ENCODE measurements at regions not wholly inside any gene's neighbourhood (a gene's known extent, or its start where the extent isn't known, plus 50 kb on each side); places are given as distances from the start of the nearest gene placed in this dataset.

DNA sequence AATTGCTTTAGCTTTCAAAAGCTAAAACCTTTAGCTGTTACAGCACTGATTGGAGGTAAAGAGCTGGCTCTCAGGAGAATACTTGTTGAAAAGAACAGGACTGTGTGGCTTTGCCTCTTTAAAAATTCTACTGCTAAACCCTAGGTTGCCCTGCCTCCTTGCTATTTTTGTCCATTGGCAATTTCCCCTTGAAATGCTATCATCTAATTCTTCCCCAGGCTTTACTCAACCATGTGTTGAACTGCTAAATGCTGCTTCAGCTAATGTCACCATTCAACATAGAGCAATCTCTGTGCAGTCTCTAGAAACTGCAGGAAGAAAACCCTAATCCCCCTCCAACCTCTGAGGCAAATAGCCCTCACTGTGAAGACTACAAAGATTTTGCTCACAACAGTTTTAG, 203.7 kb upstream of the ARX start:
- DNase-seq: peak; percentile 0

DNA sequence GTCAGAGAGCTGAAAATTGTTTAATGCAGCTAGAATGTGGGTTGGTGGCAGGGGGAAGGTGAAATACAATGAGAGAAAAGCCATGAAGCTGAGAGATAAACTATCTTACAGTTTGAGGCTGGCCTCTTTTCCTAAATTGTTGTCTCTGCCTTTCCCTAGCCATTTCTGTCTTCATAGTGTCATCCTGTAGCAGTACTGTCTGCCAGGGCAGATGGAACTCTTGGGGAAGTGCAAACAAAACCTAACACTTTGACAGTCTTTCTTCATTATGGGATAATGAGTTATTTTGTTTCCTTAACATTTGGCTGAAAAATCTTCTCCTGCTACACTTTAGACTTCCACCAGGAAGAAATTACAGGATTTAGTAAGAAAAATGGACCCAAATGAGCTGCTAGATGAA, 197.8 kb upstream of the ARX start:
- no peak for DNase-seq

DNA sequence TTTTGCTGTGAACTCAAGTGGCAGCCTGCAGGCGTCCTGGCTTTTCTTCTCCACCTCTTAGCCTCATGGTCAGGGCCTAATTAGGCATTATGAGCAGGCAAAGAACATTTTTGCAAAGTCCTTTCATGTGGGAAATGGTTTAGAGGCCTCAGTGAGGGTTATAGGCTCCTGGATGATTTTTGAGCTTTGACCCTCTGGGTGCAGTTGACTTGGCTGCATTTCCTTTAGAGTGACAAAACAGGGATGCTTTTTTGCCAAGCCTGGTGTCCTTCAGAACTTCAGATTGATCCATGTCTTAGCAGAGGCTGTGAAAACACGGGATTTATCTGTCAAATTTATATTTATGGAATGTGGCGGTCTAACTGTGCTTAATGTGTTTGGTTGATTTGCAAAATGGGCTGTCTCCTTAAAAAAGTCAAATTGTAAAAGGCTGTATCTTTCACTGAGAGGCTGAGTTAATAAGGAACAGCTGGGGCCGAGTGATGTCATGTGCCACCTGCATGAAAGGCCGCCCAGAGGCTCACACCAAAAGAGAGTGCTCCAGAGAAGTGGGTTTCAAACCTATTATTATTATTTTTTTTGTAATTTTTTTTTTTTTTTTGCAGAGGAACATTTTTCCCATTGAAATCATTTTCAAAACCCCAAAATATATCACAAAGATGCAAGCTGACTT, 192.2 kb upstream of the ARX start:
- no peak for DNase-seq

DNA sequence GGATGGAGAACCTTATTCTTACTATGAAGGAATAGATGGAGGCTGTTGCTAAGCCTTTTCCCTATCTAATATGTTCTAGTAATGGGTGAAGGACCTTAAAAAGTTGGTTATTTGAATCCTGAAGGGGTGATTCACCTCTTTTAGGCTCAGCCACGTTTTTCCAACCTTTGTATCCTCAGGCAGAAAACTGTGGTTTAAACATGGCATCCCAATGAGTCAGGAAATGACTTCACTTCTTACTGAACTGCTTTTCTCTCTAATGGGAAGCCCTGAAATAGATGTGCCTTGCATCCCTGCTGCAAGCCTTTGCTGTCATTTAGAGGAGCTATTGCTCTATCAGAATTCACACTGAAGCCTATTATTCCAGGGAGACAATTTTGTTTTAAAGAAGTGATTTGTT, 191.0 kb upstream of the ARX start:
- no peak for DNase-seq

DNA sequence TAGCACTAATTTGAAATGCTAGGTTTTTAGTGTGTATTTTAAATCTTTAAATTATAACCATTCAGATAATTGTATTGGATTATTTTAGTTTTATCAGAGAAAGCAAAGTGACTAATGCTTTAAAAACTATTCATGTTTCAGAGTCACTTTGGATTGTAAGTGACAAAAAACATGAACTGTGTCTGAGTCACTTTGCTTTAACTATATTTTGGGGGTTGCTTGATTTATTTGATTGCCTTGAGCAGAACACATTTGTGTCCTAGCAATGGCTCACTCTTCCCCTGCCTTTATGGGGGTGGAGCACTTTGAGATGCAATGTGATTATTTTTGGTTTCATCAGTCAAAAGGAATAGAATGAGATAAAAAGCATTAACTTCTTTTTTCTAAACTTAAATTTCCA, 188.4 kb upstream of the ARX start:
- DNase-seq: no peak

DNA sequence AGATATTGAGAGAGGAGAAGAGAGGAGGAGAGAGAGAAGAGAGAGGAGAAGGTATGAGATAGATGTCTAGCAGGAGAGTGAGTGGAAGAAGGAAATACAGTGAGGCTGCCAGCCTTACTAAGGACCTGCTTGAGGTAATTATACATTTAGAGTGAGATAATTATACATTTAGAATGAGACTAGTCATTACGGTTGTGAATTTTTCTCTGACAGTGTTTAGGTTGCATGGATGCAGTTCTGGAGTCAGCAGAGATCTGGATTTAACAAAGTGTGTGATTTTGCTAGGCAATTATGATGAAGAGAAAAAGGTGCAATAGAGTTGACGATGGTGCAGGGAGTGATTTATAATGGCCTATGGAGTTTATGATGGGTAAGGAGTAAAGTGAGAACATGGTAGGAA, 187.1 kb upstream of the ARX start:
- no peak for DNase-seq

DNA sequence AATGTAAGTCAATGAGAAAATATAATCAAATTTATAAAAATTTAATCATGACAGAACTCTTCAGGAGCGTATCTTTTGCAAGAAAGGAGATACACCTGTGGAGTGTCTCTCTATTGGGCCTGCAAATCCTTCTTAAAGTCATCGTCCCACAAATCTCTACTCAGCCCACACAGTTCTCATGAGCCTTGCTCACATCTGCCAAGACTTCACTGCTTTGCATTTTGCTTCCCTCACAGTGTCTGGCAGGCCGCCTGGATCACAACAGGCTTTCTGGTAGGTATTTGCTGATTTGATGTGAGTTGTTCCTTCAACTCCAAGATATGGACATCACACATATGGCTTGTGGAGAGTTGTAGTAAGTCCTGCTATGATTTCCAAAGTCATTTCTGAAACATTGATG, 183.1 kb upstream of the ARX start:
- DNase-seq: no peak

DNA sequence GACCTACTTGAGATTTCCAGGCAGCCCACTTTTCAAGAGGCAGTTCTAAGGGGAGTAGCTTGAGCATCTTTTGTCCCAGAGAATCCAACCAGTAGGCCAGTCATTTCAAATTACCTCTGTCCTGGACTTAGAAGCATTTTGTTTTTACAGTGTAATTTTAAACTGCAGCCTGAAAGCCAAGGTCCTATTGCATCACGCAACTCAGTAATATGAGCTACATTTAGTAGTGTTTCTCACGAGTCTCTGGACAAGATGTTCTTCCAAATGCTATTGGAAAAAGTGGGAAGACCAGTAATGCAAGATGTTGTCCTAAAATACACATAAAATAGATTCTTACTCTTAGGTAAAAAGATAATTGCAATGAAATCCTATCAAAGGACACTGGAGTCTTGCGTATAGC, 182.5 kb upstream of the ARX start:
- no peak for DNase-seq

DNA sequence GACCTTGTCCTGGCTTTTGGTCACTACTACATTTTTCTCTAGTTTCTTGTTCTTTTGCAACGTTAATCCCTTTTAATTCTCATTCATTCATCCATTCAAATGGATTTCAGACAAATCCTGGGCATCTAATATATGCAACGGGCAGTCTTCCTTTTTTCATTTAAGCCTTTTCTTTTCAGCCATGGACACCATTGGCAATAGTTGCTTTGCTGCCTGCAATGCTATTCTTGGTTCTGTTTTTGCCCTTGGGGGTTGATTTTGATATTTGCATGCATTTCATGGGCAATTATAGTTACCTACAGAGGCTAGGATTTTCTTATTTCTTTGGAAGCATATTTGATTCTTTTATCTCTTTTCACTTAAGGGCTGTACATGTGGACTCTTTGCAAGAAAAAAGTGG, 180.5 kb upstream of the ARX start:
- no peak for DNase-seq

DNA sequence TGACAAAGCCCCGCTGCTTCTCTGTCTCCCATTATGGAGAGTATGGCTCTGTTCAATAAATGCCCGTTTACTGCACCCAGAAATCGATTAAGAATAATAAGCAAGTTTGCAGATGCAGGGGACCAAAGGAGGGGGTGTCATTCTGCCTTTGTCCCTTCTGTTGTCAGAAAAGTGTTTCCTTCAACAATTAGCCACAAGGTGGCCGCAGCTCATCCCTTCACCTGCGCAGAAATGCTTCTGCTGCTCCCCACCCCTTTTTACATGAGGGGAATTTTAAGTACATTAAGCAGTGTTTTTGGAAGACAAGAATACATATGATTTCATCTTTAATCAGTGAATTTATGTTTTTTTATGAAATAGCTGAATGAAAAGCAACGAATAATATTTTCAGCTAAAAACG, 175.6 kb upstream of the ARX start:
- DNase-seq: no peak

DNA sequence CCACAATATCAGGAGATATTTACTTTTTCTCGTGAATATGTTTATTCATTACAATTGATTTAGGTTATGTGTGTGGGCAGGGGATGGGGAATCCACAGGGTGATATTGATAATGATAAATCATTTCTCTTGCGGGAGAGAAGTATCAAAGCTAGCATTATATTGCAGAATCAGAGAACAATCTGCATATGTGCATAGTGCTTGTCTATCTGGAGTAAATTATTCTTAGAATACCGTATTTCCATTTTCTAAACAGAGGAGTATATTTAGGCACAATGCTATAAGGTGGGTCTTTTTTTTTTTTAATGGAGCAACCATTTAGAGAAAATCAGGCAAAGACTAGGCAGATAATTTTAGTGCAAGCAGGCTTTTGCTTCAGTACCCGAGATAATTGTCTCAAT, 166.0 kb upstream of the ARX start:
- DNase-seq: no peak

DNA sequence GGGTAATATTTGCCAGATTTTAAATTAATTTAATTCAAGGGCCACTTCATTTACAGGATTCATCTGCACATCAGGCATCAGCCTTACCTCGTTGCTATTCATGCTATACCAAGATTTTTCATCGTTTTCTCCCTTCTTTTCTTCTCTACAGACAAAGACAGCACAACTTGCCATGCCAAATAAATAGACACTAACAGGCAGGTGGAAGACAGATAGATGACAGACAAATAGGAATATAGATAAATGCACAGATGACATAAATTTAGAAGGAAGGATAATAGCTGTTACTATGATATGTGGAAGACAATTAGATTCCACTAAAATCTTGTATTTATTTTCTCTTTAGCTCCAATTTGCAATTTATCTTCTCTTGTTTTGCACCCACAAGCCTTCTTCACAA, 164.5 kb upstream of the ARX start:
- DNase-seq: no peak

DNA sequence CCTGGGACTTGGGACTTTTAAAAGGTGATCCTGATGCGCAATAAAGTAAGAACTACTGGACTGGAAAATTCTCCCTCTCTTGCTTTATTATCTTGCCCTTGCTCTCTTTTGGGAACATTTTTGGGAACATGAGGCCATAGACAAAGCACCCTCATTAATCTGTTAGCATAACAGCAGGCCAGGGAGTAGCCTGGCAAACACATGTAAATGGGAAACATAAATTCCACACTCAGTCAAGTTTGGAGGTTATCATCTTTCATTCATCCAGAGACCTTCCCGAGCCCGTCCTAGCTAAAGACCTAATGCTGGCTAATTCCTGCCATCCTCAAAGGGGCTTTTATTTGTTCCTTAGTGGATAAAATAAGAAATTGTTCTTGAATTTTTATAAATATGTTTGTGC, 162.8 kb upstream of the ARX start:
- DNase-seq: no peak

DNA sequence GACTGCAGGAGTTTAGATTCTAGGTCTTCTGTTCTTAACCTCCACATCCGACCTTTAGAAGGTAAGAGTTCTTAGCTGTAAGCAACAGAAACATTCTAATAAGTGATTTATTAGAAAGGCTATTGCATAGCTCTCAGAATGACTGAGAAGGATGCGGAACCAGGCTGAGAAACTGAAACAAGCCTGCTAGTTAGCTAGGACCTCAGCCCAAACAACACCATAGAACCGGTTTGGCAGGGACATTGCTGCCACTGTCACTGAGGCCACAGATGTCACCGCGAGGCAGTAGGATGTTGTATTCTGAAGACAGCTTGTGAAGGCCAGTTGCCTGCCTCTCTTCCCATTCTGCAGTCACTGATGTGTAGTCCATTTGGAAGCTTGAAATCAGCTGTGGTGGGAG, 160.0 kb upstream of the ARX start:
- no peak for DNase-seq

DNA sequence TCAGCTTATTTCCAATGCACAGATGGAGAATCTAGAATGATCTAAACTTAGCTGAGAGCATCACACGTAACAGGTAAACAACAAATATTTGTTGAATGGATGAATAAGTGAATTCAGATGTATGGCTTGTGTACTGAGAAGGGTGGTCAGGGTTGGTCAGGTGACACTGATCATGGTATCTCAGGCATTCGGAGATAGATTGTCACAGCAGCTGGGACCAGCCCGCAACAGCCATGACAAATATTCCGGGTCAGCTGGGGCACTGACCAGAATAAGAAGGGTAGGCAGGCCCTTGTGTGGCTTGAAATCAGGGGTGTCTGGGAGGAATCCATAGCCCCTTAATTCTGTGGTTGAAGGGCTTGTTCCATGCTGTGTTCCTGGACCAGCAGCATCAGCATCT, 159.4 kb upstream of the ARX start:
- DNase-seq: no peak

DNA sequence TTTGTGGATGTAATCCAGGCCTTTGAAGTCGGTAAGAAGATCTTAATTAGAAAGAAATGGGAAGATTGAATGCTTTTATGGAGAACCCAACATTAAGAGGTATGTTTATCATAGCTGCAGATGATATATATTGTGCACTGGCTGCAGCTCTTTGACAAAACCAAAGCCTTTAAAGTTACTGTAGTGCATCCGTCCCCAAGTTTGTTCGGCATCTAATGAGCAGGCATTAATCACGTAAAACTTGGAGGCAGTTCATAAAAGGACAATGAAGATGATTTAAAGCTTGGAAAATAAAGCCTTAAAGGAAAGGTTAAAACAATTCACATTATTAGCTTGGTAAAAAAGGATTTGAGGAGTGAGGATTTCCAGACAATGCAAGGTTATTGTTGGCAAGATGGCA, 150.8 kb upstream of the ARX start:
- no peak for DNase-seq

DNA sequence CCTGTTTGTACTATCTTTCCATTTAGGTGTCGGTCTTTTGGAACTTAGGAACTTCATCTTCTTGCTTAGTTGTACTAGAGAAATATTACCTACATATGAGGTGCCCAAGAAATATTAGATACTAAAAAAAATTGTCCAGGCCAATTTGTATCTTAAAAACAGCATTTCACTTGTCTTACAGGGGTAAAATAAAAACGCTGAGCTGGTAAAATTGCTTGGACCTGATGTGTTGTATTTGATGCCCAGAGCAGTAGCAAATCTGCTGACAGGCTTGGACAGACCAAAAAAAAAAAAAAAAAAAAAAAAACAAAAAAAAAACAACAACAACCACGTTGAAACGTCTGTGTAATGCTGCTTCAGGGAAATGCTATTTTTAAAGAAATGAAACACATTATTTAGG, 150.4 kb upstream of the ARX start:
- no peak for DNase-seq

DNA sequence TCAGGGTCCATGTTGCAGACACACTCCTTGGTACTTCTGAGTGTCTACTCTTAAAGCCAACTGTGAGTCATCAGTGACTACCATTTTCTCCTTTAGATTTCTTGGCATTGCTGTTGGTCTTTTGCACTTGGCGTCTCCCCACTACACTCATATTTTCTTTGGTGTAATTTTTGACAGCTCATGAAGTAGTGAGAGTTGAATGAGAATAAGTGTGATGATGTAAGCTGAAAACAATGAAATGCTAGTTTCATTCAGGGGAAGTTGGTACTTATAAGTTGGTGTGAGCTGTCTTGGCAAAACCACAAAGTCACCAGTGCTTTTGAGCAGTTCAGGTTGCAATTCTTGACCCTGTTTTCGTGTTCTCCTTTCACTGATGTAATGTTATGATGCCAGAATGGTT, 142.9 kb upstream of the ARX start:
- no peak for DNase-seq

DNA sequence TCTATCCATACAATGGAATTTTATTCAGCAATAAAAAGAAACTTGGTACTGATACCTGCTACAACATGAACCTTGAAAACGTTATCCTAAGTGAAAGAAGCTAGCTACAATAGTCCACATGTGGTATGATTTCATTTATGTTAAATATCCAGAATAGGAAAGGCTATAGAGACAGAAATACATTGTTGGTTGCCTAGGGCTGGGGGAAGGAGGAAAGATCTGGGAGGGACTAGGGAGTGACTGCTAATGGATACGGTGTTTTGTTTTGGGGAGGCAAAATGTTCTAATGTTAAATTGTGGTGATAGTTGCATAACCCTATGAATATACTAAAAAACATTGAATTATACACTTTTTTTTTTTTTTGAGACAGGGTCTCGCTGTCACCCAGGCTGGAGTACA, 141.1 kb upstream of the ARX start:
- no peak for DNase-seq

DNA sequence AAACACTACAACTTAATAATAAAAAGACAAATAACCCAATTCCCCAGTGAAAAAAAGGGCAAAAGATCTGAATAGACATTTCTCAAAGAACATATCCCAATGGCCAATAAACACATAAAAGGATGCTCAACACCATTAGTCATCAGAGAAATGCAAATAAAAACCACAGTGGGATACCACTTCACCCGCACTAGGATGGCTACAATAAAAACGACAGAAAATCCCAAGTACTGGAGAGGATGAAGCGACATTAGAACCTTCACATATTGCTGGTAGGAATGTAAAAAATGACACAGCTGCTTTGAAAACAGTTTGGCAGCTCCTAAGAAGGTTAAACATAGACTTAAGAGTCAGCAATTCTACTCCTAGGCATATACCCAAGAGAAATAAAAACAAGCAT, 140.6 kb upstream of the ARX start:
- no peak for DNase-seq

DNA sequence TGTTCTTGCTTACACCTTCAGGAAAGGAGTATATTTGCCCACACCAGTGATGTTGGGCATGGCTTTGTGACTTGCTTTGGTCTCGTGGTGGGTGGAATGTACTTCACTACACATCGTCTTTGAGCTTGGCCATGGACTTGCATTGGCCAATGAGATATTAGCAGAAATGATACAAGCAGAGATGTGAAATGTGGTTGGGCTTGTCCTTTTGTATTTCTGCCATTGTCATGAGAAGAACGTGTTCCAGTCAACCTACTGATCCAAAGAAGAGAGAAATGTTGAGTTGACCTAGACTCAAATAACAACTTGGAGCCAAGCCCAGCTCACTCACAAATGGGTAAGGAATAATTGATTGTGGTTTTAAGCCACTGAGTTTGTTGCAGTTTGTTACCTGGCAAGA, 138.4 kb upstream of the ARX start:
- no peak for DNase-seq

DNA sequence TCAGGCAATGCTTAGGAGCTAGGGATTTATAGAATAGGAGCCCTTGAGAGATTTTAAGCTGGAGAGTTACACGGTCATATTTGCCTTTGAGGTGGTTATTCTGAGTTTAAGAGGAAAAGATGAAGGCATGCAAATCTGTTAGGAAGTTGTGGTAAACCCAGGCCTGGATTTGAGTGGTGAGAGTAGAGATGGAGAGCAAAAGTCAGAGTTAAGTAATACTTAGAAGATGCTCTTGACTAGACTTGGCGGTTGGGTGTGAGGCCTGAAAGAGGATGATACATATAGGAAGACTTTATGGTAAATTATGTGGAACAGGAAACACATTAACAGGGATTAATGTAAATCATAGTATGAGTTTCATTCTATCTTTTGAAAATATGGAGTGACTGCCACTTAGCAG, 136.0 kb upstream of the ARX start:
- no peak for DNase-seq

DNA sequence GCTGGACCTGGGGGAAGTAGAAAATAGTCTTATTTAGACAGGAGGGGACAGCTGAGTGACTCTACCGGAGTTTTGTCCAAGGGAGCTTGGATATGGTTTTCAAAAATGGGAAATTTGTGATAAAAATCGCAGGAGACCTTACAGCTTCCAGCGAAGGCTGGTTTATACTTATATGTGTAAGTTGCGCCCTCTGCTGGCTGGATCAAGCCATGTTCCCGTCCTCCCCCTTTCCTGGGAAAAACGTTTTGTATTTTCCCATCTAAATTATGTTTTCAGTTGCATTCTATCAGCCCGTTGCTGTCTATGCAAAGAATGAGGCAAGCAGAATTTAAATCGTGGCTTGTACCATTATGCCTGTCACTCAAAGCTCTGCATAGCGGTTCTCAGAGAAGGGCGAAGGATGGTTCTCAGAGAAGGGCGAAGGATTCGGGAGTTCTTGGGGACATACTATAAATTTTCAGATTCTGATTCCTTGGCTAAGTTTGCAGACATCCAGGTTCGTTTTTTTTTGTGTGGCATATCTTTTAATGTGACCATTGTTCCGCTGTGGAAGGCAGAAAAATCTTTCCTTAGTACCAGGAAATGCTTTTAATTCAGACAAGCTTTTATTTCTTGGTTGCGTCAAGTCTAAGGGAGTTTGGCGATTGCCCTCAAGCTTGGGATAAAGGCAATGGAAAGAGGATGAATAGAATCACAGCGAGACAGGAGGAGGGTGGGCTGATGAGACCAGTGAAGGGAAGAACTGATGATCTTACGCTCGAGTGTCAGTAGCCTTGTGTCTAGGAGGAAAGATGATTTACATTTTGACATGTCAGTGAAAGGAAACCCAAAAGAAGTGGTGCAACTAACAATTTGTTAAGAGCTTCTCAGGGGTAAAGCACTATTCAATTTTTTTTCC, 128.5 kb upstream of the ARX start:
- peak; percentile 72 for DNase-seq

DNA sequence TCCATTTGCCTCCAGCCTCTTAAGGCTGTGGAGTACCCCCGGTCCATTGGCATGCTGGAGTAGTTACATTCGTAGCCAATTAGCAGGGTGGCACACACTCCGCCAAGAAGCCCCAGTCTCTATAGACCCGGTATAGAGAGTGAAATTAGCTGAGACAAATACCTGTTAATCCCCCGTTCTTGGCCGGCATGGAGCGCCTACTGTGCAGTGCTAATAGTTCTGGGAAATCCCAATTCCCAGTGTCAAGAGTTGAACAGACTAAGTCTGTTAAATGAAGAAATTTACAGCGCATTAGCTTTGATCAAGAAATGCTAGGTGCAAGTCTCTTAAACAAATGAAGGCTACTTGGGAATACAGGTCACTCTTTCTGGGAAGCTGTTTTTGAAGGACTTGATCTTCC, 127.8 kb upstream of the ARX start:
- DNase-seq: no peak
